ENCODE measurements at regions not wholly inside any gene's neighbourhood (a gene's known extent, or its start where the extent isn't known, plus 50 kb on each side); places are given as distances from the start of the nearest gene placed in this dataset.
A peak's percentile ranks its signal among the peaks of the same experiment; 100 is the strongest.
"Not testable (repeated sequence)": the region's sequence is repeated elsewhere in the genome, so short reads cannot be mapped to it uniquely, and the experiment has no call there.

GRCh38 chr1:55777545-55777944, 562.4 kb upstream of the USP24 start:
- no peaks in the 10 kb centered on the region for H3K36me3 ChIP-seq

DNA sequence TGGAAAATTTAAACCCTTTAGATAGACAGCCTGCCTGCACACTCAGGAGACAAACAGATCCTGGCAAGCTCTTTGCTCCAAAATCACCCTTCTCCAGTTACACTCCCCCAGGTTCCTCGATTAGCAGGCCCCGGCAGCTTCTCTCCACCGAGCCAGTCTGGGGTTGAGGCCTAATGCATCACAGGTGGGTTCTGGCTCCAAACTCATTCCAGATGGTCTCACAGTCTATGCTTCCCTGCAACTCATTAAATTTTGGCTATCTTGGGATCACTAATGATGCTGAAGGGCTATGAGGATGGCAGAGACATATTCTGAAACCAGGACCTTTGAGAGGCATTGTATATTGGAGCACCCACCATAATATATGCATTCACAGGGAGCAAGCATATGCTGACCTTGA, 559.8 kb upstream of the USP24 start:
- no peaks in the 10 kb centered on the region for H3K36me3 ChIP-seq
- H3K4me3 ChIP-seq (ENCODE audit: low read depth, low read length): no peak overlapping the region
- H3K27me3 ChIP-seq: no peaks in the 10 kb centered on the region
- DNase-seq: peak; percentile 22
- TF ChIP-seq, protein P1, sequence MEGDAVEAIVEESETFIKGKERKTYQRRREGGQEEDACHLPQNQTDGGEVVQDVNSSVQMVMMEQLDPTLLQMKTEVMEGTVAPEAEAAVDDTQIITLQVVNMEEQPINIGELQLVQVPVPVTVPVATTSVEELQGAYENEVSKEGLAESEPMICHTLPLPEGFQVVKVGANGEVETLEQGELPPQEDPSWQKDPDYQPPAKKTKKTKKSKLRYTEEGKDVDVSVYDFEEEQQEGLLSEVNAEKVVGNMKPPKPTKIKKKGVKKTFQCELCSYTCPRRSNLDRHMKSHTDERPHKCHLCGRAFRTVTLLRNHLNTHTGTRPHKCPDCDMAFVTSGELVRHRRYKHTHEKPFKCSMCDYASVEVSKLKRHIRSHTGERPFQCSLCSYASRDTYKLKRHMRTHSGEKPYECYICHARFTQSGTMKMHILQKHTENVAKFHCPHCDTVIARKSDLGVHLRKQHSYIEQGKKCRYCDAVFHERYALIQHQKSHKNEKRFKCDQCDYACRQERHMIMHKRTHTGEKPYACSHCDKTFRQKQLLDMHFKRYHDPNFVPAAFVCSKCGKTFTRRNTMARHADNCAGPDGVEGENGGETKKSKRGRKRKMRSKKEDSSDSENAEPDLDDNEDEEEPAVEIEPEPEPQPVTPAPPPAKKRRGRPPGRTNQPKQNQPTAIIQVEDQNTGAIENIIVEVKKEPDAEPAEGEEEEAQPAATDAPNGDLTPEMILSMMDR (IDR thresholded peaks at IDR 0.05; ENCODE audit: low read depth, low read length): no peak
- H3K4me1 ChIP-seq: no peaks in the 10 kb centered on the region
- no peaks in the 10 kb centered on the region for H3K9me3 ChIP-seq

More at GRCh38 chr1:55777545-55777944, 562.4 kb upstream of the USP24 start:
- DNase-seq: no peak
- no peak overlapping the region for H3K4me3 ChIP-seq (ENCODE audit: low read depth, low read length)
- no peaks in the 10 kb centered on the region for H3K9me3 ChIP-seq
- TF ChIP-seq, protein P1 (IDR thresholded peaks at IDR 0.05; ENCODE audit: low read depth, low read length): no peak
- H3K4me1 ChIP-seq: no peaks in the 10 kb centered on the region
- H3K27me3 ChIP-seq: no peaks in the 10 kb centered on the region

GRCh38 chr1:55774446-55774845, 559.3 kb upstream of the USP24 start:
- no peak for DNase-seq
- Histone ChIP-seq H3K27me3 (no peaks in the 10 kb centered on the region), H3K4me1 (no peaks in the 10 kb centered on the region), H3K4me3 (ENCODE audit: low read depth, low read length) (no peak overlapping the region), H3K36me3 (no peaks in the 10 kb centered on the region), H3K9me3 (no peaks in the 10 kb centered on the region)
- TF ChIP-seq, protein P1 (IDR thresholded peaks at IDR 0.05; ENCODE audit: low read depth, low read length): no peak

DNA sequence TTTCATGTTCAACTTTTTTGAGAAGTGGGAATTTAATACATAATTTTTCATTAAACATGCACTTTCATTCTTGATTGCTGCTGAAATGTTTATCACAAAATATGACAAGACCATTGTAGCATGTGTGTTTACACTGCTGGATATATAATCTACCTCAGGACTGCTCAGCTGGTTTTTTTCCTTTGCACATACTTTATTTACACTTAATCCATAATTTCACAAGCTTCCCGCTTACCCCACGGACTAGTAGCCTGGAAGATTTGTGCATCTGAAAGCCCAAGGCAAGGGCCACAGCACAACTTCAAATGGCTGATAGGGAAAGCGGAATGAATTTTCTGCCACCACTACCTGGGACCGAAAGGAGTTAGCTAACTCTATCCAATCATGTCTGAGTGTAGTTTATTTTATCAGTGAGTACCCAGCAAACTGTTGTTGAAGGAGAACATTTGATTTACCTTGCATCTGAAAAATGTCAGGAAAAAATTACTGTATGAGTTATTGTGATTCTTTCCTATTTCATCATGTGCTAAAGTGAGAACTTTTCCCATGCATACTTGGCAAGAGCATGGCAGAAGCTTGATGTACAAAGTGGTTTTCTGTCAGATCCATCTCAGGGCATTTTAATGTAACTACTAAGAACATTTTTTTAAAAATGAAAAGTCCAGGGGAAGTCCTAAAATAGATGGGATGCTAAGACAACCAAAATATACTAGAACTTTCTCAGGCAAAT, 558.2 kb upstream of the USP24 start:
- TF ChIP-seq, protein P1 (IDR thresholded peaks at IDR 0.05; ENCODE audit: low read depth, low read length): no peak

DNA sequence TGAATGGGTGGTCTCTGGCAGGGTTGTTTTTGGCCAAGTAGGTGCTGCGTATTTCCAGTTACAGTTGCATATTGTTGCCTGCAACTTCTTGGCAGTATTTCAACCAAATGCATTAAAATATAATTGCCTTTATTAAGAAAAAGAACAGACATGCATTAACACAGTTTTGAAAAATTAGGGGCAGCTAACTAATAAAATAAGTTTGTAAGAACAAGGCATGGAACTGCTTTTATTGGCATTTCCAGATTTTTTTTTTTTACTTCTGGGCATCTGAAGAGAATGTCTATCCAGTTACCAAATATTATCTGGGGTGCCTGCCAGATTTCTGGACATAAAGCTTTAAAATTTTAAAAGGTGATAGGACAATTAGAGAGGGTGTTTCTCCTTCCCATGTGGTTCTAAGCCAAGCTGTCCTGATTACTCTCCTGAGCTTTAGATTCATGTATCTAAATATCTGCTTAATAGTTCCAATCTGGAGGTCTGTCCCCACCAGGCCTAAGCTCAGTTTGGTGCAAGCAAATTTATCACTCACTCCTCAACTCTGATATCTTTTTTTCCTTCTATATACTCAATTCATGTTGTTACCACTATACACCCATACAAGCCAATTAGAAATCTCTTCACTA, 553.3 kb upstream of the USP24 start:
- TF ChIP-seq, protein P1 (IDR thresholded peaks at IDR 0.05; ENCODE audit: low read depth, low read length): no peak
- no peaks in the 10 kb centered on the region for H3K27me3 ChIP-seq
- DNase-seq: no peak

More for the DNA sequence above, 558.2 kb upstream of the USP24 start:
- H3K36me3 ChIP-seq: no peaks in the 10 kb centered on the region
- H3K9me3 ChIP-seq: no peaks in the 10 kb centered on the region
- H3K4me1 ChIP-seq: no peaks in the 10 kb centered on the region
- no peaks in the 10 kb centered on the region for H3K27me3 ChIP-seq
- no peak overlapping the region for H3K4me3 ChIP-seq (ENCODE audit: low read depth, low read length)
- no peak for DNase-seq

GRCh38 chr1:55767171-55767570, 552.0 kb upstream of the USP24 start:
- no peaks in the 10 kb centered on the region for H3K9me3 ChIP-seq
- no peak overlapping the region for H3K4me3 ChIP-seq (ENCODE audit: low read depth, low read length)
- H3K36me3 ChIP-seq: no peaks in the 10 kb centered on the region
- no peaks in the 10 kb centered on the region for H3K4me1 ChIP-seq
- no peaks in the 10 kb centered on the region for H3K27me3 ChIP-seq
- TF ChIP-seq, protein P1 (IDR thresholded peaks at IDR 0.05; ENCODE audit: low read depth, low read length): no peak
- no peak for DNase-seq

More for the DNA sequence above, 553.3 kb upstream of the USP24 start:
- H3K4me1 ChIP-seq: no peaks in the 10 kb centered on the region
- no peaks in the 10 kb centered on the region for H3K36me3 ChIP-seq
- H3K9me3 ChIP-seq: no peaks in the 10 kb centered on the region
- no peak overlapping the region for H3K4me3 ChIP-seq (ENCODE audit: low read depth, low read length)

GRCh38 chr1:55765505-55765904, 550.3 kb upstream of the USP24 start:
- H3K36me3 ChIP-seq; H3K9me3 ChIP-seq; H3K4me1 ChIP-seq; DNase-seq; H3K4me3 ChIP-seq (ENCODE audit: low read depth, low read length); H3K27me3 ChIP-seq: not testable (repeated sequence)
